ENCODE measurements at regions not wholly inside any gene's neighbourhood (a gene's known extent, or its start where the extent isn't known, plus 50 kb on each side); places are given as distances from the start of the nearest gene placed in this dataset.

DNA sequence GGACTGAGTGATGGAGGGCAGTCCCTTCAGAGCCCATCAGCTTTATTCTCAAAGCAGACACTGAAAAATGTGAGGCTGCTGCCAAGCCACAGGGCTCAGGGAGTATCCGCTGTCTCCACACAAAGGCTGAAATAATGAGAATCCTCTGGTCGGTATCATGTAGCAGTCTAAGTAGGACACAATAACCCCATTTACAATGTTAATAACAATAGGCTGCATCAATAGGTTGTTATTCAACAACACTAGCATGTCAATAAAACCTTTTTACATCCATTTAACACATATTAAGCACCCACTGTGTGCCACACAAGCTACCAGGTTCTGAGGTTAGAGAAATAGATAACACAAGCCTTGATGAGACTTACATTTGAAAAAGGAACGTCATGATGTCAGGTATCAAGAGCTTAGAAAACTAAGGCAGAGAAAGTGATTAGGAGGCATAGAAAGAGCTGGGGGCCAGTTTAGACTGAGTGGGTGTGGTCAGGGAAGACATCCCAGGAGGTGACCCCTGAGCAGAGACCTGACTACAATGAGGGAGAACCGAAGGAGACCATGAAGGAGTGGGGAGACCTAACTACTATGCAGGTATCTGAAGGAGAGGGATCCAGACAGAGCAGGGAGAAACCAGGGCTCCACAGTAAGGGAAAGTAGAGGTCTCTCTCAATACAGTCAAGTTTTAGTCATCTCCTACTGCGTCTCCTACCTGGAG lies 140.1 kb upstream of the GRIA1 start:
- Histone ChIP-seq H3K4me1 (ENCODE audit: control insufficient read depth in 5 of 5, insufficient read depth in 5 of 5, low read length in 5 of 5) (peaks cover 0 to 5% (median 0%) of the 10 kb centered on the region in 5 donors), H3K9ac (ENCODE audit: insufficient read depth in 1 of 2, low read length in 2 of 2) (no peak overlapping the region), H3K4me3 (no peak overlapping the region), H3K9me3 (ENCODE audit: control insufficient read depth in 4 of 4, insufficient read depth in 3 of 4, low read length in 3 of 4) (no peaks in the 10 kb centered on the region), H3K27ac (ENCODE audit: low read depth in 1 of 2, low read length in 1 of 2) (no peak overlapping the region), H3K27me3 (ENCODE audit: control insufficient read depth in 3 of 3, insufficient read depth in 3 of 3, low read length in 2 of 3) (peaks cover 0 to 6% (median 2%) of the 10 kb centered on the region in 3 donors), H3K36me3 (ENCODE audit: control insufficient read depth in 4 of 4, insufficient read depth in 4 of 4, low read length in 4 of 4) (no peaks in the 10 kb centered on the region)
- 36 to 43% methylated on average over 5 of the region's 5 CpGs for WGBS, 2 donors
- ATAC-seq (ENCODE audit: insufficient read depth, low FRiP score) (no peak), DNase-seq (no peak)
- no peak for TF ChIP-seq CTCF (IDR thresholded peaks at IDR 0.05; ENCODE audit: control extremely low read depth, extremely low read depth)

GRCh38 chr5:153352685-153353219 lies 137.7 kb upstream of the GRIA1 start:
- Histone ChIP-seq H3K27me3 (ENCODE audit: control insufficient read depth in 3 of 3, insufficient read depth in 3 of 3, low read length in 2 of 3) (peaks cover 0 to 6% (median 2%) of the 10 kb centered on the region in 3 donors), H3K27ac (ENCODE audit: low read depth in 1 of 2, low read length in 1 of 2) (no peak overlapping the region), H3K36me3 (ENCODE audit: control insufficient read depth in 4 of 4, insufficient read depth in 4 of 4, low read length in 4 of 4) (no peaks in the 10 kb centered on the region), H3K9ac (ENCODE audit: insufficient read depth in 1 of 2, low read length in 2 of 2) (no peak overlapping the region), H3K4me1 (ENCODE audit: control insufficient read depth in 5 of 5, insufficient read depth in 5 of 5, low read length in 5 of 5) (peaks cover 0 to 5% (median 0%) of the 10 kb centered on the region in 5 donors), H3K4me3 (no peak overlapping the region), H3K9me3 (ENCODE audit: control insufficient read depth in 4 of 4, insufficient read depth in 3 of 4, low read length in 3 of 4) (peaks cover 0 to 3% (median 0%) of the 10 kb centered on the region in 4 donors)
- no peak for TF ChIP-seq CTCF (IDR thresholded peaks at IDR 0.05; ENCODE audit: control extremely low read depth, extremely low read depth)
- WGBS, 2 donors: 12 to 28% methylated on average over 11 of the region's 11 CpGs
- ATAC-seq (ENCODE audit: insufficient read depth, low FRiP score) (no peak), DNase-seq (no peak)

DNA sequence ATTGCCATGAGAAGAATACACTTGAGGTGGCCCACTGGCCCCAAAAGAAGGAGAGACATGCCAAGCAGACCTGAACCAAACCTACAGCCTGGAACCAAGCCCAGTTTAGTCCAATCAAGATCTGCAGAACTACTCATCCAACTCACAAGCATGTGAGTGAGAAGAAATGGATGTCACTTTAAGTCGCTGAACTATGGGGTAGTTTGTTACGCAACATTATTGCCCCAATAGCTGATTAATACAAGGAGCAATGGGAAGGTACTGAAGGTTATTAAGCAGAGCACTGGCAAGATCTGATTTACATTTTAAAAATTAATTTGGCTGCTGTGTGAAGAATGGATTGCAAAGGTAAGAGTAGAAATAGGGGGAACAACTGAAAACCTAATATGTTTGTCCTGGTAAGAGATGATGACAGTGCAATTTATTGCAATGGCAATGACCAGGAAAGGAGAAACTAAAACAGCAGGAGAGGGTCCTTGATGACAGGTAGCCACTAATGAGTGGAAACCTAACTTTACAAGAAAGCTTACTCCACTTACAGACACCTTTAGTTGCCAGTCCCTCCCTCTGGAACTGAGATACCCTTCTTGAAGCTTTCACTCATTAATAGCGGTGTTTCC lies 132.9 kb upstream of the GRIA1 start:
- ATAC-seq (ENCODE audit: insufficient read depth, low FRiP score) (no peak), DNase-seq (no peak)
- no peak overlapping the region for H3K27ac ChIP-seq (ENCODE audit: low read depth in 1 of 2, low read length in 1 of 2)
- H3K36me3 ChIP-seq (ENCODE audit: control insufficient read depth in 4 of 4, insufficient read depth in 4 of 4, low read length in 4 of 4): no peaks in the 10 kb centered on the region
- peaks cover 0 to 3% (median 0%) of the 10 kb centered on the region in 4 donors for H3K9me3 ChIP-seq (ENCODE audit: control insufficient read depth in 4 of 4, insufficient read depth in 3 of 4, low read length in 3 of 4)
- peaks cover 0 to 5% (median 2%) of the 10 kb centered on the region in 3 donors for H3K27me3 ChIP-seq (ENCODE audit: control insufficient read depth in 3 of 3, insufficient read depth in 3 of 3, low read length in 2 of 3)
- H3K9ac ChIP-seq (ENCODE audit: insufficient read depth in 1 of 2, low read length in 2 of 2): no peak overlapping the region
- H3K4me1 ChIP-seq (ENCODE audit: control insufficient read depth in 5 of 5, insufficient read depth in 5 of 5, low read length in 5 of 5): peaks cover 0 to 7% (median 0%) of the 10 kb centered on the region in 5 donors
- WGBS, 2 donors: 93% methylated on average over 3 of the region's 3 CpGs
- no peak overlapping the region for H3K4me3 ChIP-seq
- TF ChIP-seq CTCF (IDR thresholded peaks at IDR 0.05; ENCODE audit: control extremely low read depth, extremely low read depth): no peak

Measured in lung (tissue), 11 donors.